Activated CD4-positive, alpha-beta T cell treated with anti-CD3 and anti-CD28 coated beads for 36 hours (primary cell): ENCODE measurements at regions not wholly inside any gene's neighbourhood (a gene's known extent, or its start where the extent isn't known, plus 50 kb on each side); places are given as distances from the start of the nearest gene placed in this dataset.

Experiments
- ATAC-seq: fragments of 200-7000 bp; cut with Tn5 transposase; one replicate; pipeline ENCODE4 v1.10.0; 2021; ENCODE audit warnings: mild to moderate bottlenecking, moderate library complexity
- CTCF ChIA-PET: fragments of 350-600 bp; sonication (Branson Sonifier 250); formaldehyde crosslinking; loops from one replicate; lab custom pipeline; 2021; ENCODE audit warnings: antibody characterized with exemption; lab: Charles Lee
- POLR2A ChIA-PET: fragments of 350-600 bp; sonication (Branson Sonifier 250); formaldehyde crosslinking; loops from one replicate; lab custom pipeline; 2021; ENCODE audit warnings: antibody characterized with exemption, inconsistent platforms; lab: Charles Lee
- DNase-seq: peaks from one replicate; pipeline ENCODE4 v3.0.0-alpha.2; 2020
- H3K27ac Mint-ChIP-seq: one replicate; pipeline ENCODE4 v1.8.0; 2021; ENCODE audit warnings: mixed read lengths
- H3K27me3 Mint-ChIP-seq: one replicate; pipeline ENCODE4 v1.8.0; 2021; ENCODE audit warnings: mixed read lengths
- H3K36me3 Mint-ChIP-seq: one replicate; pipeline ENCODE4 v1.8.0; 2021; ENCODE audit warnings: low read depth, mixed read lengths
- H3K4me1 Mint-ChIP-seq: one replicate; pipeline ENCODE4 v1.8.0; 2021; ENCODE audit warnings: mixed read lengths
- H3K4me3 Mint-ChIP-seq: one replicate; pipeline ENCODE4 v1.8.0; 2021; ENCODE audit warnings: mild to moderate bottlenecking, moderate library complexity, mixed read lengths
- H3K9me3 Mint-ChIP-seq: one replicate; pipeline ENCODE4 v1.8.0; 2021; ENCODE audit warnings: low read depth, mixed read lengths
- intact Hi-C, 2 experiments: fragments of 100-400 bp; cut with DNase I in 1 of 2; cut with micrococcal nuclease in 1 of 2; formaldehyde crosslinking; loops; one replicate each; pipeline versions ENCODE4 v1.14.2 to v1.15.1; 2022 to 2024; cut with DNase I, micrococcal nuclease

DNA sequence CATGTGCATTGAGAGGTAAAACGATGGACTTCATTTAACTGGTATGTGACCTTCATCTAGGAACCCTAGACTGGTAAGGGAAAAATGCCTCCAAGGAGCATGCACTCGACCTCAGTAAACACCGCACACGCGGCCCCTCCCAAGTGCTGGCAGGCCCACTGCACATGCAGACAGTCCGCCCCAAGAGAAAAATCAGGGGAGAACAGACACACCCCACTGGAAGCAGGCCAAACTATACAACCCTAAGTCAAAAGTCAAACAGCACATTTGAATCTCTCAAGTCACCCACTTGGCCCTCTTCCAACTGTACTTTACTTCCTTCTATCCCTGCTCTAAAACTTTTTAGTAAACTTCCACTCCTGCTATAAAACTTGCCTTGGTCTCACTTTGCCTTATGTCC is 250.1 kb upstream of the HES1 start:
- Mint-ChIP-seq H3K4me1 (no peaks in the 10 kb centered on the region), H3K27me3 (no peaks in the 10 kb centered on the region), H3K36me3 (no peaks in the 10 kb centered on the region), H3K9me3 (no peaks in the 10 kb centered on the region), H3K4me3 (no peak overlapping the region), H3K27ac (no peak overlapping the region)
- POLR2A ChIA-PET = no interaction called here
- ATAC-seq (no peak), DNase-seq (no peak)
- CTCF ChIA-PET = interaction anchor here (0.6 kb wide), 1 partner anchor 9 kb away, joined by 3 read pairs; no protein-coding TSS in a partner anchor
- intact Hi-C loops = no loop called here

DNA sequence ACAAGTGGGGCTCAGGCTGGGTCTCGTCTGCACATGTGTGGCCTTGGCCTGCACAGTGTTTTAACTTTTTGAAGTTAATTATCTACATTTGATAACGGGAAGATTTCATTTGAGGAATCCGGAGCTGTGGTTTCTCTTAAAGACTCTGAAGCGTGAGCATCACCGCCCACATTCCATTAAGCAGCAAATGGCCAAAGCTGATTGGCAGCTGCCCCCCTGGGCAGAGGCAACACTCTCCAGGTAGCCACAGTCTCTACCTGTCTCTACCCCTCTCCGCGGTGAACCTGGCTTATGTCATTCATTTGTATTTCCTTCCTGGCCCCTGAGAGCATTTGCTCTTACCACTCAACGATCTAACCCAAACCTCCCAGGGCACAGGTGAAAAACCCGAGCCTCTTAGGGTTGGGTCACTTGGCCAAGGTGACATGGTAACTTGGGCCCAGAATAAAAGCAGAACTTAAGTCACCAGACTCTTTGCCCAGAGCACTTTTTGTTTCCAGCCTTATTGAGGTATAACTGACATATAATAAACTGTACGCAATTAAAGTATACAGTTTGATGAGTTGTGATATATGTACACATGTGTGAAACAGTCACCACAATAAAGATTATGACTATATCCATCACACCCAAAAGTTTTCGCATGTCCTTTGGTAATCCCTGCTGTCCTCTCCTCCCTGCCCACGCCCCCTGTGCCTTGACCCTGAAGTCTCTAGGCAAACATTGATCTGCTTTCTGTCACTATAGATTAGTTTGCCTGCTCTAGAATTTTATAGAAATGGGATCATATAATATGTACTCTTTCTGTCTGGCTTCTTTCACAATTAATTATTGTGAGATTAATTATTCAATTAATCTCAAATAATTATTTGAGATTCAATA is 245.7 kb upstream of the HES1 start:
- CTCF ChIA-PET = no interaction called here
- no peak overlapping the region for H3K27ac Mint-ChIP-seq
- H3K4me3 Mint-ChIP-seq = no peak overlapping the region
- POLR2A ChIA-PET = no interaction called here
- H3K4me1 Mint-ChIP-seq = no peaks in the 10 kb centered on the region
- DNase-seq (no peak), ATAC-seq (no peak)
- intact Hi-C loops = no loop called here
- no peaks in the 10 kb centered on the region for H3K9me3 Mint-ChIP-seq
- H3K36me3 Mint-ChIP-seq = no peaks in the 10 kb centered on the region
- H3K27me3 Mint-ChIP-seq = peaks cover under 1% of the 10 kb centered on the region

DNA sequence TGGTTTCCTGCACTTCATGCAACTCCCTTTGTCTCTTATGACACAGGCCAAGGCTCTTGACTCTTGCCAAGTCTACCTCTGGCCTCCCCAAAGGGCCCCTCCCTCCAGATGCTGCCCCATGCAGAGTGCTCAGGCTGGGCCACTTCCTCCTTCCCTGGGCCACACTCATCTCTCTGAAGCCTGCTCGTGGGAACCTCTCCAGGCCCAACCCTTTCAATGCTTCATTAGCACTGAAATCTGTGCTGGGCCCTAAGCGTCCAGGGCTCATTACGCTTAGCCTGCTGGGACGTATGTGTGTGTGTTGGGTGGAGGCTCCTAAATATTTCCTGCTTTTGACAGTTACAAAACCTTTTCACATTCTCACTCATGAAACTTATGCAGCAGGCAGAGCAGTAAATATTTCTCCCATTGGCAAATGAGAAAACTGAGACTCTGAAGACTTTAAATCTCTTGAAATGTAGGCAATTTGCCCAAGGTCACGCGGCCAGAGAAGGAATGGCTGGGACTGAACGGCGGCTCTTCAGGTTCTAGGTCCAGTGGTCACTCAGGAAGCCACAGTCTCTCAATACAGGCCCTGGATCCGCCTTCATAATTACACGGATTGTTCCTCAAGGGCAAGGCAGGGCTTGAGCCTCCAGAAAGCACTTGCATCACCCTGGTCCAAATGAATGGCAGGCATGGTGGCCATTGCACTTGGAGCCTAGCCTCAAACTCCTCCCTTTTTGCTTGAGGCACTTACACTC is 241.7 kb upstream of the HES1 start:
- Mint-ChIP-seq H3K4me1 (no peaks in the 10 kb centered on the region), H3K27ac (no peak overlapping the region), H3K27me3 (peaks cover 2% of the 10 kb centered on the region), H3K9me3 (no peaks in the 10 kb centered on the region), H3K4me3 (no peak overlapping the region), H3K36me3 (no peaks in the 10 kb centered on the region)
- ChIA-PET CTCF (no interaction called here), POLR2A (no interaction called here)
- no peak for ATAC-seq
- DNase-seq = no peak
- intact Hi-C loops = no loop called here

DNA sequence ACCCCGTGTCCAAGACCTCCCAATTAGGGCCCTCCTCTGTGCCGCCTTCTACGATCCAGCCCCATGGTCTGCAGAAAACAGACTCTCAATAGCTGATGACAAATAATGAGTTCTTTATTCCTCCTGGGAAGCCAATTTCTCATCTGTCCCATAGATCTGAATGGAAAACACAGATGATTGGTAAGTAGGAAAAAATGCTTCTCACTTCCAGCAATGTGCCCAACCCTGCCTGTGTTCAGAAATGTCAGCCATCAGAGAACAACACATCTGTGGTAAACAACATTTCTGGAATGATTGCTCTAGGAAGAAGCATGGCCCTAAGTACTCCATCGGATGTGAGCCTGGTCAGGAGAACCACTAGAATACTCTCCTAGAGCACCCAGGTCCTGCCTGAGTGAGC is 240.5 kb upstream of the HES1 start:
- no peak overlapping the region for H3K4me3 Mint-ChIP-seq
- no peaks in the 10 kb centered on the region for H3K4me1 Mint-ChIP-seq
- DNase-seq = no peak
- H3K9me3 Mint-ChIP-seq = no peaks in the 10 kb centered on the region
- no peak for ATAC-seq
- H3K27me3 Mint-ChIP-seq = peaks cover 2% of the 10 kb centered on the region
- ChIA-PET POLR2A (interaction anchor here (0.6 kb wide), 1 partner anchor 316 kb away, joined by 3 read pairs; no protein-coding TSS in a partner anchor), CTCF (no interaction called here)
- intact Hi-C loops = no loop called here
- no peaks in the 10 kb centered on the region for H3K36me3 Mint-ChIP-seq
- H3K27ac Mint-ChIP-seq = no peak overlapping the region

DNA sequence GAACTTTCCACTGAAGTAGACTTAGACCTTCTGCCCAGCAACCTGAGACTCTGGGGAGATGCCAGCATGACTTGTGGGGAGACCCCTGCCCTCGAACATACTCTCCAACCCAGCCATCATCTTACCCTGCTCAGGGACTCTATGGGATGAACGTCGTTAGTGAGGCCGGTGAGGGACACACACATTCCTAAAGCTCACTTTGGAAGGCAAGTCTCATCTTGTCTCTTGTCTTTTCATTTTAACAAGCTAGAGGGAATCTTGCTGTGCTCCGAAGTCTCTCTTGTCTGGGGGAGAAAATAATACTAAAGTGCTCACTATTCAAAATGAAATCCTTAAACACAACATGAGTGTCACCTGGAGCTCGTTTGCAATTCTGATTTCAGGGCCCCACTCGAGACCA is 239.5 kb upstream of the HES1 start:
- ChIA-PET CTCF (interaction anchor here (0.7 kb wide), 1 partner anchor 103 kb away, joined by 3 read pairs; no protein-coding TSS in a partner anchor), POLR2A (no interaction called here)
- no peak for ATAC-seq
- H3K27ac Mint-ChIP-seq = no peak overlapping the region
- no peak for DNase-seq
- no peak overlapping the region for H3K4me3 Mint-ChIP-seq
- H3K4me1 Mint-ChIP-seq = no peaks in the 10 kb centered on the region
- peaks cover 2% of the 10 kb centered on the region for H3K27me3 Mint-ChIP-seq
- intact Hi-C loops = no loop called here
- no peaks in the 10 kb centered on the region for H3K9me3 Mint-ChIP-seq
- H3K36me3 Mint-ChIP-seq = no peaks in the 10 kb centered on the region

DNA sequence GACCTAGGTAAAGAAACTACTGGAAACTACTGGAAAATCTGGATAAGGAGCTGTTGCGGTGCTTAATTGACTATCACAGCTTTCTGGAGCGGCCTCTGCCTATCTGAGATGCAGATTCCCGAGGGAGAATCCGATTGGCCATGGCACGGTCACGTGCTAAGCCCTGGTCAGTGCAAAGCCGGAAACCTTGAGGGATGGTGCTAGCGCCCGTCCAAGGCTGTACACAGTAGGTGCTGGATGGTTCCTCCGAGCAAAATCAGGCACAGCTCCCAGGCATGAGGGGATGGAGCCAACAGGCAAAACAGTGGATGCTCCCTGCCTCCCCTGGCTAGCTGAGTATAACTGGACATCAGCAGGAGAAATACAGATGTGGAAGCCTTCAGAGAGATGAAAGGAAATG is 238.7 kb upstream of the HES1 start:
- Mint-ChIP-seq H3K27ac (no peak overlapping the region), H3K4me3 (no peak overlapping the region), H3K36me3 (no peaks in the 10 kb centered on the region), H3K9me3 (no peaks in the 10 kb centered on the region), H3K4me1 (no peaks in the 10 kb centered on the region), H3K27me3 (peaks cover 2% of the 10 kb centered on the region)
- intact Hi-C loops = no loop called here
- DNase-seq = no peak
- no peak for ATAC-seq
- POLR2A ChIA-PET = interaction anchor here (0.6 kb wide), 1 partner anchor 51 kb away, joined by 6 read pairs; no protein-coding TSS in a partner anchor
- CTCF ChIA-PET = no interaction called here

GRCh38 chr3:193897731-193898180 is 238.2 kb upstream of the HES1 start:
- ATAC-seq = no peak
- POLR2A ChIA-PET = interaction anchor here (0.6 kb wide), 1 partner anchor 50 kb away, joined by 6 read pairs; no protein-coding TSS in a partner anchor

GRCh38 chr3:193899001-193899400 is 236.9 kb upstream of the HES1 start:
- H3K9me3 Mint-ChIP-seq = no peaks in the 10 kb centered on the region
- POLR2A ChIA-PET = no interaction called here
- no peak overlapping the region for H3K4me3 Mint-ChIP-seq
- H3K36me3 Mint-ChIP-seq = no peaks in the 10 kb centered on the region
- ATAC-seq (no peak), DNase-seq (no peak)
- no peak overlapping the region for H3K27ac Mint-ChIP-seq
- intact Hi-C loops = no loop called here
- H3K27me3 Mint-ChIP-seq = peaks cover 2% of the 10 kb centered on the region
- H3K4me1 Mint-ChIP-seq = no peaks in the 10 kb centered on the region
- CTCF ChIA-PET = no interaction called here

More at GRCh38 chr3:193897731-193898180, 238.2 kb upstream of the HES1 start:
- Mint-ChIP-seq H3K4me3 (no peak overlapping the region), H3K9me3 (no peaks in the 10 kb centered on the region), H3K4me1 (no peaks in the 10 kb centered on the region), H3K36me3 (no peaks in the 10 kb centered on the region), H3K27me3 (peaks cover 2% of the 10 kb centered on the region), H3K27ac (no peak overlapping the region)
- DNase-seq = no peak
- CTCF ChIA-PET = interaction anchor here (1.0 kb wide), 1 partner anchor 32 kb away, joined by 3 read pairs; no protein-coding TSS in a partner anchor
- intact Hi-C loops = no loop called here

DNA sequence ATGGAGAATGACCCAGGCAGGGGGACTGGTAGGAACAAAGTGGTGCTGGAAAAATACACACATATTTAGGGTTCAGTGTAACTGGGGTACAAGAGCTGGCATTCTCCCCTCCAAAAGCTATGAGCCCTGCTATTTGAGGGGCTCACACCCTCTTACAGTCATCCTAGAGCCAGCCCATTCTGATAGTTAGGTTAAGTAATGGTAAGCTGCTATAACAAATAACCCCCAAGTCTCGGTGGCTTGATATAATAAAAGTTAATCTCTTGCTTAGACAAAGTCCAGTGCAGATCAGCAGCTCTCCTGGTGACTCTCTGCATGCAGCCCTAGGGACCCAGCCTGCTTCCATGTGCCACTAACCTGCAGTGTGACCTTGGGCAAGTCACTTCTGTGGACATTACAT is 234.9 kb upstream of the HES1 start:
- H3K9me3 Mint-ChIP-seq = no peaks in the 10 kb centered on the region
- no peaks in the 10 kb centered on the region for H3K27me3 Mint-ChIP-seq
- CTCF ChIA-PET = interaction anchor here (0.6 kb wide), 1 partner anchor 90 kb away, joined by 3 read pairs; no protein-coding TSS in a partner anchor
- no peaks in the 10 kb centered on the region for H3K36me3 Mint-ChIP-seq
- H3K4me1 Mint-ChIP-seq = no peaks in the 10 kb centered on the region
- H3K4me3 Mint-ChIP-seq = no peak overlapping the region
- intact Hi-C loops = no loop called here
- ATAC-seq = no peak
- POLR2A ChIA-PET = no interaction called here
- no peak overlapping the region for H3K27ac Mint-ChIP-seq
- DNase-seq = no peak

GRCh38 chr3:193902607-193903511 is 233.1 kb upstream of the HES1 start:
- intact Hi-C loops = no loop called here
- DNase-seq (no peak), ATAC-seq (no peak)
- Mint-ChIP-seq H3K27me3 (no peaks in the 10 kb centered on the region), H3K36me3 (no peaks in the 10 kb centered on the region), H3K4me1 (no peaks in the 10 kb centered on the region), H3K9me3 (no peaks in the 10 kb centered on the region), H3K4me3 (no peak overlapping the region), H3K27ac (no peak overlapping the region)
- POLR2A ChIA-PET = no interaction called here
- CTCF ChIA-PET = no interaction called here

DNA sequence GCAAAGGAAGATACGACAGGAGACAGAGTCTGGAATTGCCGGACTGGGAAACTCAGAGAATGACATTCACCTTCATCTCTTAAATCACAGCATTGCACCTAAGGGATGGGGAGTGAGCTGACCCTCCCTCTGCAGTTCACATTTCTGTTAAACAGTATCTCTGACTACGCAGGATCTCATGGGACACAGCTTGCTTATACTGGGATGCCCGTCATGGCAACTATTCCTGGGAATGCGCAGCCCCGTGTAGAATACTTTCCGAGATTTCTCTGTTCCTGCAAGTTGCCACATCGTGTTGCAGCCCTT is 232.5 kb upstream of the HES1 start:
- CTCF ChIA-PET = no interaction called here
- Mint-ChIP-seq H3K36me3 (peaks cover 2% of the 10 kb centered on the region), H3K27me3 (no peaks in the 10 kb centered on the region), H3K4me3 (no peak overlapping the region), H3K9me3 (peaks cover 5% of the 10 kb centered on the region), H3K4me1 (no peaks in the 10 kb centered on the region), H3K27ac (no peak overlapping the region)
- intact Hi-C loops = no loop called here
- no peak for ATAC-seq
- POLR2A ChIA-PET = no interaction called here
- DNase-seq = no peak
